NCI-H1105 (cell line): ENCODE measurements at regions not wholly inside any gene's neighbourhood (a gene's known extent, or its start where the extent isn't known, plus 50 kb on each side); places are given as distances from the start of the nearest gene placed in this dataset.
"Not testable (repeated sequence)": the region's sequence is repeated elsewhere in the genome, so short reads cannot be mapped to it uniquely, and the experiment has no call there.

Source experiments
- DNase-seq: peaks from one replicate; lab custom pipeline; 2025; lab: John Stamatoyannopoulos, UW

DNA sequence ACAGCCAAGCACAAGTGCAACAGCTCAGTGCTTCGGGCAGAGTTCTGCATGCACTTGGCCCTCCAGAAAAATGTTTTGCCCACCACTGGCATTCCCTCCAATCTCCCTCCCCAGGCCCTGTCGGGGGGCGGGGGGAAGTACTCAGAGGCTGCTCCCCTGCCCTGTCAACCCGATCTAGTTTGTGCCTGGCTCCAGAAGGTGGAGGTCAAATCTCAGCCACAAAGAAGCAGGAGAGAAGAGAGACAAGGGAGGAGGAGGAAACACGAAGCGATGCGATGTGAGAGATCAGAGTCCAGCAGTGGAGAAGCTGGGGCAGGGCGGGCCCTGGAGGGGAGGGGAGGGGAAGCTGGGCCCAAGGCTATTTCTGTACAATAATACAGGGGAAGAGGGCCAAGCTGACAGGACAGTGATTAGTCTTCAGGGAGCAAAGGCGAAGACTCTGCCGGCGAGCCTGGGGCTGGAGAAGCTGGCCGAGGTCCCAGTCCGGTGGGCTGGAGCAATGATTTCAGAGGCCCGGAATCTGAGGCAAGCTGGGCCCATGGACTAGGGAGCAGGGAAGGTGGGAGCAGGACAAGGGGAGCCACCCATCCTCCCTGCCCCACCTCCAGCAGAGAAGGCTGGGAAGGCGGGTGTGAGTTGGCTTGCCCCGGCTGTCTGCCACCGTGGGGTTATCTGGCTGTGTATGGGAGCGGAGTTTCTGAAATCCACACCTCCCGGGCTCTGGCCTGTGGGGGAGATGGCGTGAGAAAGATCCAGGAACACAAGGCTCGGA lies 167.1 kb downstream of the EFNB1 start:
- DNase-seq = no peak

DNA sequence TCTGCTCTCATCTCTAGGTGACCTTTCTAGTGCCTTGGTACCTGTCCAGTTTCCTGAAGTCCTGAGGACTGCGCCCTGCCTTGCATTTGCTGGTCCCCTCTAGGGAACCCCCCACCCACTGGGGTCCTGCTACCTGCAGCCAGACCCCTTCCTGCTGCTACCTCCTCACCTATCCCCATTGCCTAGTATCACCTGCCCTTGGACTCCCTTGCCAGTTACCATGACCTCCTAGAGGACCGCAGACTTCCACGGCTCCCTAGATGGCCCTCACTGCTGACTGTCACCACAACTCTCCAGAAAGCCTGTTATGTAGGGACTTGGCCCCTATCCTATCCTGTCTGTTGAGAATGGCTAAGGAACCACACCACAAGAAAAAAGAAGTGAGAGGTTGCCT lies 166.6 kb downstream of the EFNB1 start:
- no peak for DNase-seq

DNA sequence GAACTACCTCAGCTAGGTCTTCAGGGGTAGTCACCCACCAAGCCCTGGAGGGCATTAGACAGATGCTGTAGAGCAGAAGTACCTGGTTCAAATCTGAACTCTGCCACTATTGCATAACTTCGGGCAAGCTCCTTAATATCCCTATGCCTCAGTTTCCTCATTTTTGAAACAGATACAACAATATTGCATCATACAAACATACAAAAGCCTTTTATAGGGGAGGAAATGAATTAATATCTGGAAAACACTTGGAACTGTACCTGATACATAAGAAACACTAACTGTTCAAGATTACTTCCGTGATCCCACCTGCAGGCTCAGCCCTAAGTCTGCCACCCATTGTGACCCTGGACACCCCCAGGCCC lies 166.1 kb downstream of the EFNB1 start:
- DNase-seq = no peak

DNA sequence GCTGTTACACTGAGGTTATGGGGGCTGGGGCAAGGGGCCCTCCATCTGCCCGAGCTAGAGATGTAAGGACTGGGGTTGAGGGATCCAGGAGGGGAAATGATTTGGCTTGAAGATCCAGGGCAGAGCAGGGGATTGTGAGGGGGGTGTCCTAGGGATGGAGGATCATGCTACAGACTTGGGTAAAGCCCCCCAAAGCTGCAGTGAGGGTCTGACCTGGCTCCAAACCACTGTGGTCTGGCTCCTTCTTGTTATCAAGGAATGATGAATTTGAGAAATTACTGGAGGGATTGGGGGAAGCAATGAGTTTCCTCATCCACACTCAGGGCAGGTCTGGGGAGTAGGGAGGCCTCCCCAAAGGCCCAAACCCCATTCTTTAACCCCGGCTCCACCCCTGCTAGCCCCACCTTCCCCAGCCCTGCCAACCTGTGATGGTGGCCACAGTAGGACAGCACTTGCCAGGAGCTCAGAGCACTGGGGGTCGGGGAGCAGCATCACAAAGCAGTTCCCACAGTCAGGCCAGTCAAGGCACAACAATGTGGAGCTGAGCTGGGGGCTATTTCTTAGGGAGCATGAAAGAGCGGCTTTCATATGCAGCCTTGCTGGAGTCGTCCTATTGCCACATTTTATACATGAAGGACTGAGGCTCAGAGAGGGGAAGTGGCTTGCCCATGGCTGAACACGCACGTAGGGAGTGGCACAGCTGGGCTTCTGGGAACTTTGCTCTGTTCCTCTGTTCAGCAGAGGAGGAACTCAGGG lies 165.5 kb downstream of the EFNB1 start:
- DNase-seq = no peak

DNA sequence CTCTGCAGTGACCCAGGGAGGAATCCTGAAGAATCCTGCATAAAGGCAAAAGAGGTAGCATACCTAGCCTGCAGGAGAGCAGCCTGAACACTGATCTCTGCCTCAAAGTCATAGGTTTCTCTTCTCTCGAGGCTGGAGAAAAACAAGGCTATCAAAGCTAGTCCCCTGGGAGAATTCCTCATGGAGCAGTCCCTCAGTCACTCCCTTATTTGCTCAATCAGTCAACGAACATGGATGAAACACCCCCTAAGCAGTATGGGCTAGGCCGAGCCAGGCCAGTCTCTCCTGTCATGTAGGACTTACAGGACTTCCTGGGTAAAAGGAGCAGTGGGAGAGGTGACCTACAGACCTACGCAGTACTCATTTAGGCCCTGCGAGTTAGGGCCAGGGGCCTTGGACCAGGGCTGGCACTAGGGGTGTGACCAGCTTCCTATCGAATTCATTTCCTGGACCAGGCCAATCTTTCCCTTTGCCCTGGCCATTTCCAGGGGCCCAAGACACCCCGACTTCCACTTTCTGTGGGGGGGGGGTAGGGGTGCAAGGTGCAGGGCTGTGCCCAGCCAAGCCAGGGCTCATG lies 164.1 kb downstream of the EFNB1 start:
- DNase-seq = no peak

DNA sequence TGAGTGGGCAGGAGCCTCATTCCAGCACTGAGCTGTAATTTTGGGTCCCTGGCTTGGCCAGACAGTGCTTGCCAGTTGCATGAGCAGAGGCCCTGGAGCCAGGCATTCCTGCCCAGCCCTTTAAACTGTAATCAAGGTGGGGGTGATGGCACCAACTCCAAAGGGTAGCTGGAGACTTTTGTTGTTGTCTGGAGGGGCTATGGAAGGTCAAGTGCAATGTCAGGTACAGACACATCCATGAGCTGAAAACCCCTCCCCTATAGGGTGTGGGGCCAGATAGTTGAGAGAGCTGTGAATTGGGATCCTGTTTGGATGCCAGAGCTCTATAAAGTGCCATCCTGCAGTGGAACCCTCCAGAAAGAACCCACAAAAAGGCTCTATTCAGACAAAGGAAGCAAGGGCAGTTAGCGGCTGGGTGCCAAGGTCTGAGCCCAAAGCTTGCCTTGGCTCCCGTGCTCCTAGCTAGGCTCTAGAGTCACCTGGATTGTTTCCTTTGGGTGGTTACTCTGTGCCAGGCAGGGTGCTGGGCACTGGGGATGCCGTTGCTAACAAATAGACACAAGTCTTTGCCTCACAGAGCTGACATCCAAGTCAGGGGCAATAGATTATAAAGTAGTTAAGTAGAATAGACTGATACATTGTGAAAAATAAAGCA lies 163.0 kb downstream of the EFNB1 start:
- no peak for DNase-seq

DNA sequence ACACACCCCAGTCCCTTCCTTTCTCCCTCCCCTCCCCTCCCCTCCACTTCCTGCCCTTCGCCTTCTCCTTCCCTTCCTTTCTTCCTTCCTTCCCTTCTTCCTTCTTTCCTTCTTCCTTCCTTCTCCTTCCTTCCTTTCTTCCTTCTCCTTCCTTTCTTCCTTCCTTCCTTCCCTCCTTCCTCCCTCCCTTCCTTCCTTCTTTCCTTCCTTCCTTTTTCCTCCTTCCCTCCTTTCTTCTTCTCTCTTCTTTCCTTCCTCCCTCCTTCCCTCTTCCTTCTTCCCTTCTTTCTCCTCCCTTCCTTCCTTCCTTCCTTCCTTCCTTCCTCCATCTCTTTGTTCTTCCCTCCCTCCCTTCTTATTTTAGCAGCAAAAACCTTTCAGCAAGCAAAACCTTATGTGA lies 162.1 kb downstream of the EFNB1 start:
- no peak for DNase-seq

DNA sequence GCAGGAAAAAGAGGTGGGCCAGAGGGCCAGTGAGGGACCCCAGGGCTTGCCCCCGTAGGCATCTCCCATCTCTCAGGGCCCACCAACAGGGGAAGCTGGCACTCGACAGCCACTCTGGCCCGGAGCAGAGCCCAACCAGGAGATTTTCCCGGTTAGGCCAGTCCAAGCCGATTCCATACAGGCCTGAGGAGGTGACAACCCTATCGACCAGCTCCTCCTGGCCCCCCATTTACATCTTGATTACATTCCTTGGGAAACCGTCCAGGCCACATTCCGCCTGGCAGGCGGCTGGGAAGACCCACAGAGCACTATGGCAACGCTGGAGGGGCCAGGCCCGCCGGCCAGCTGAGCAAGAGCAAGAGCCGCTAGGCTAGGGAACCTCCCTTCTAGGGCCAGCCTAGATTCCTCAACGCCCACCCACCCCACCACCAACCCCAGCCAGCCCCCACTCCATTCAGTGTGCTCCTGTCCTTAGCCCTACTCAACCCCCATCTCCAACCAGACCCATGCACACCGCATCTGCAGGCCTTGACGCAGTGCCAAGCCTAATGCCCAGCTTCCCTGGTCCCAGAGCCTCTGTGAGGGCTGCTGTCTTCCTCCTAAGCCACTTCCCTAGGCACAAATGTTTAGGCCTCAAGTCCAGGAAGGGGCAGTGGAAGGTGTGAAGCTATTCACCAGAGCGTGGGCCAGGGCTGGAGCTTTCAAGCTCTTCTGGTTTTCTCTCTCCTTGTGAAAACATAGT lies 161.2 kb downstream of the EFNB1 start:
- no peak for DNase-seq

DNA sequence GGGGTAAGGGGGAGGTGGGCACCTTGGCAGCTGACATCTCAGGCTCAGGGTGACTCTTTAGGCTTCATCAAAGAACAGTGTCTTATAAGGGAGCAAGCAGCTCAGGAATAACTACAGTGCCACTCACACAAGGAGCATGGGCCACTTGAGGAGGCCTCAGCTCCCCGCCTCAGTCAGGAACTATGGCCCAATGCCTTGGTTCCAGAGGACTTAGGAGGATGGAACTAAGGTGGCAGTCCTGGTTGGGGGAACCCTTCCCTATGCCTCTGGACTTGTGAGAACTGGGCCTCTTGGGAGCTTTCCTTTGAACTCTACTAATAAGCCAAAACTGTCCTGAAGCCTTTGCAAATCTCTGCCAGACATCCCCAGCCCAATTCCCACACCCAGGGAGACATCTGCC lies 160.6 kb downstream of the EFNB1 start:
- no peak for DNase-seq

DNA sequence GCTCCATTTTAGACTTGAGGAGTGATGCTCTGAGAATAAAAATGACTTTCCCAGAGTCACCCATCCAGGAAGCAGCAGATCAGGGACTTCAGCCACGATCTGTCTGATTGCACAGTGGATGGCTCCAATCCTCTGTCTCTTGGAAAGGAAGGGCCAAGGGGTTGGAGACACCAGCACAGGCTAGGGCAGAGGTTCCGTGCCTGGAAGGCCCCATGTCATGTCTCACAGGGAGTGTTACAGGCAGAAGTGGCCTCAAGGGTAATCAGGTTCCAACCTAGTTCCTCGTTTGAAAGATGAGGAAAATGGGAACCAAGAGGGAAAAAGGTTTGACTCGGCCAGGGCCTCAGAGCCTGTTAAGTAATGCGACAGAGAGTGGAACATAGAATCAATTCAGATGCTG lies 160.0 kb downstream of the EFNB1 start:
- DNase-seq = no peak

DNA sequence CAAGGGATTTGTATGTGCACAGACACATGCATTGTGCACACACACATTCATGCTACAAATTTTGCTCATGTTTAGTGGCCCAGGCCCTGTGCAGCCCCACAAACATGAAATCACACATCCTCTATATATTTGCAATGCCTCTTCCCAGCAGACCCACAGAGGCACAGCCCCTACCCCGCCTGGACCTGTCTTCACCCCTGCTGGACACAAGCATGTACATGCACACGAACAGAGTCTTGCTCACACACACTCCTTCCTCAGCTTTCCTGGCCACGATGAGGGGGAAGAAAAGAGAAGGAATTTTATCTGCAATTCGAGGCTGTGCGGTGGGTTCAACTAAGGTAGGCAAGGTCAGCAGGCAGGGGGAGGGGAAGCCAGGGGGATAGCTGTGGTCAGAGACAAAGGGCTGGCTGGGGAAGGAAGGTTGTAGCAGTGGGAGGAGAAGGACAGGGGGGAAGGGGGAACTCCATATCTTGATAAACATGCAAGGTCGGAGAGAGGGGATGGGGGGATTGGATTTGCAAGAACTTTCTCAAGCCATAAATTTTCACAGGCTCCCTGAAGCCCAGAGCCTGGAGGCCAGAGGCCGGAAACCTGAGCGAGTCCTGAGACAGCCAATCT lies 156.4 kb downstream of the EFNB1 start:
- no peak for DNase-seq

DNA sequence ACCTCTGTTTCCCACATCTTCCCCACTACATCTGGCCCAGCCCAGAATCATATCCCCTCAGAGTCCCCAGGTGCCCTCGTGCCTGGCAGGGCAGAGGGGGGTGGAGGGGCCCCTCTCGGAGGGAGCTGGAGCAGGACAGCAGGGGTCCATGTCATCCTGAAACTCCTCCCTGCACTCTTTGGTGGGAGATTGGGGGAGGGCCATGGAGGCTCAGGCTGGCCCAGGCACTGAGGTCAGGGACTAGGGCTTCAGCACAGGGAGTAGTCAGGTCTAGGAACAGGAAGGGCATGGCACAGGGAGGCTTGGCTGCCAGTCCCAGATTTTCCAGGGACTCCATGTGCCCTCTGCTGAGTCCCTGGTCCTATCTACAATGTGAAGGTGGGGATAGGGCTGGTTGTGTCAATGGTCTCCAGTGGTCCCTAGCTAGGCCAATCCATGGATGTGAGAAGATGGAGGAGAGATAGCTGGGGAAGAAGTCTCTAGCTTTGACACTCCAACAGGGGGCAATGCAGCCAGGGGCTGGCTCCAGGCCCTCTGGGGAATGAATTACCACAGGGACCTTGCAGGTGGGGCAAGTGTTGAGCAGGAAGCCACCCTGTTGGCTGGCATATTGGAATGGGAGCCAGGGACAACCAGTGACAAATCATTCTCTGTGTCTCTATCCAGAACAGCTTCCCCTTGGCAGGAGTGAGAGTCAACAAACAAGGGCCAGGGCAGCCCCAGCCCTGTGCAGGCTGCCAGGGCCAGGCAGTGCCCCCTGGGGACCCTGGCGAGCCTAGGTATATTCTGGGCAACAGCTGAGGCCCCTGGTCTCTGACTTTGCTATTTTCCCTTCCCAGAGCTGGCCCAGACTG lies 154.4 kb downstream of the EFNB1 start:
- DNase-seq = no peak

DNA sequence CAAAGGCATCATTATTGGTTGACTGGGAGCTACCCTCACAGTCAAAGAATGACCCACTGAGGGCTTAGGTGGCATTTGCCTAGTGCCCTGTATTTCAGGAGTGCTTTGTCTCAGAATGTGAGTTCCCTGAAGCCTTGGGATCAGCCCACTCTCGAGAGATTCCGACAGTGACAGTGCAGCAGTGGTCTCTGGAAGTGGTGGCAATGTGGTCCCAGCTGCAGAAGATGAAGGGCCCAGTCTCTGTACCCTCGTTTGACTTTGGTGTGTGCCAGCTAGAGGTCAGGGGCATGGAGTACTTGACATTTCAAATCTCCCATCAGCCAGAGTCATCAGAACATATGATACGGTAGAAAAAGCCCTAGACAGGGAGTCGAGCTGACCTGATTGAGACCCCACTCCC lies 153.7 kb downstream of the EFNB1 start:
- no peak for DNase-seq

DNA sequence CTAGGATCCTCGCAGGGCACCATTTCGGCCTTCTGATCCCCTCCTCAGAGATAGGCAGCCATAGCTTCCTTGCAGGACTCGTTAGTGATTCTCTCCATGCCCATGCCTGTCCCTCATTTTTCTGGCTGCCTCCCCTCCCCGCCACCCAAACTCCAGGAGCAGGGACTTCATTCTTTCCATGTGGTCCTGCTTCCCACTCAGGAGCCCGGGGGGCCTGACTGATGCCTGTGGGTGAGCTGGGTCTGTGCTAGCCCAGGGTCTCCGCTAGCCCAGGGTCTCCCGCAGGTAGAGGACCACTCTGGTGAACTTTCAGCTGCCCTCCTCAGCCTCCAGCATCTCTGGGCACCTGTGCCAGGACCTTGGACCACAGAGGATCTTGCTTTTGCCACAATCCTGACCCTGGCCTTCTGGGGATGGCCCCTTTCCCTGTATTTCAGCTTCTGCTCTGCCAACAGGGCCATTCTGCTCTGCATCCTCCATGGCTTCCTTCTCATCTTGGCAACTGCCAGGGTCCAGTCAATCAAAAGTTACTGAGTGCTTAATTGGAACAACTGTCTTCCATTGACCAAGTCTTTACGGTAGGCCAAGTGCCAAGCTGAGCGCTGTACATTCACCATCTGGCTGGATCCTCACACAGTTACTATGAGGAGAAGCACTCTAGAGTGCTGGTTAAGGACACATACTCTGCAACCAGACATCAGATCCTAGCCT lies 152.2 kb downstream of the EFNB1 start:
- DNase-seq = no peak

DNA sequence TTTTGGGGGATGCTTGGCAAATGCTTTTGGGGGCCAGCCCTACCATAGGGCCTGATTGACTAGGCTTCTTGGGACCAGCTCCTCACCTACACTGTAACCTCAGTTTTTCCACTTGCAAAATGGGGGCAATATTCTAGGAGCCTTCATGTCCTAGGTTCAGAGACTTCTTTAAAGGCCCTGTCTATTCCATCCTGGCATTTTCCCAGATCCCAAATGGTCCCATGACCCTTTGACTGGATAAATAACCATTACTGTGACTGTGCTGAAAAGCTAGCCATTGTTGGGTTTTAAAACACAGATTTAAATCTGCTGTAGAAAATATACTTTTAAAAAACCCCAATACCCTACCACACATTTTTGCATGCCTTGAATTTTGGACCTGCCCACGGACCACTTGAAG lies 149.8 kb downstream of the EFNB1 start:
- no peak for DNase-seq

DNA sequence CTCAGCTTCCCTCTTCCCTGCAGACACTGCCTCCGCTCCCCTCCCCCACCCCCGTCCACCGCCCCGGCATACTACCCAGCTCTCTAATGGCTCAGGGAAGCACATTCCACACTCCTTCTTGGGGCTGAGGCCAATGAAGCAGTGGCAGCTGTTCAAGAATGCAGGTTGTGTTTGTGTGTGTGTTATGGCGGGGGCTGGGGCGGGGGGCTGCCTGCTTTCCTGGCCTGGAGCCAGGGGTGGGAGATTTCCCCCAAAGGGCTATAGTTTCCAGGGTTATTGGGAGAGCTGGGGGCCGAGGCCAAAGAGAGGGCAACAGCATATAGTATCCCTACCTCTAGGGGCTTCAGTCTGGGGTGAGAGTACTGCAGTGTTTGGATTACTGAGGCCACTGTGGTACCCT lies 149.4 kb downstream of the EFNB1 start:
- no peak for DNase-seq

DNA sequence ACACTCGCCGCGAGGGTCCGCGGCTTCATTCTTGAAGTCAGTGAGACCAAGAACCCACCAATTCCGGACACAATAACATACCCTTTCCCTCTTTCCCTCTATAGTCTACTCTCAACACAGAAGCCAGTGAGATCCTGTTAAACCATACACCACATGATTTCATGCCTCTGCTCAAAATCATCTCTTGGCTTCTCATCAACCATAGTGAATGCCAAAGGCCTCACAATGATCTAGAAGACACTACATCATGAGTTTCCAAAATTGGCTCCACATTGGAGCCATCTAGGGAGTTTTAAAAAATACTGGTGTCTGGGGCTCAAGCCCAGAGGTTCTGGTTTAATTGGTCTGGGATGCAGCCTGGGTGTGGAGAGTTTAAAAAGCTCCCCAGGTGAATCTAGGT lies 124.5 kb downstream of the EFNB1 start:
- no peak for DNase-seq

DNA sequence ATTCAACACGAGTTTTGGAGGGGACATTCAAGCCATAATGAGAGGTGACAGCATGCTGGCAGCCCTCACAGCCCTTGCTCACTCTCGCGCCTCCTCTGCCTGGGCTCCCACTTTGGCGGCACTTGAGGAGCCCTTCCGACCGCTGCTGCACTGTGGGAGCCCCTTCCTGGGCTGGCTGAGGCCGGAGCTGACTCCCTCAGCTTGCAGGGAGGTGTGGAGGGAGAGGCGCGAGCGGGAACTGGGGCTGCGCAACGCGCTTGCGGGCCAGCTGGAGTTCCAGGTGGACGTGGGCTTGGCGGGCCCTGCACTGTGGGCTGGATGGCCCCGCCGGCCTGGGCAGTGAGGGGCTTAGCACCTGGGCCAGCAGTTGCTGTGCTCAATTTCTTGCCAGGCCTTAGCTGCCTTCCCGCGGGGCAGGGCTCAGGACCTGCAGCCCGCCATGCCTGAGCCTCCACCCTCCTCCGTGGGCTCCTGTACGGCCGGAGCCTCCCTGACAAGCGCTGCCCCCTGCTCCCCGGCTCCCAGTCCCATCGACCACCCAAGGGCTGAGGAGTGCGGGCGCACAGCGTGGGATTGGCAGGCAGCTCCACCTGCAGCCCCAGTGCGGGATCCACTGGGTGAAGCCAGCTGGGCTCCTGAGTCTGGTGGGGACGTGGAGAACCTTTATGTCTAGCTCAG lies 123.3 kb downstream of the EFNB1 start:
- not testable (repeated sequence) for DNase-seq

DNA sequence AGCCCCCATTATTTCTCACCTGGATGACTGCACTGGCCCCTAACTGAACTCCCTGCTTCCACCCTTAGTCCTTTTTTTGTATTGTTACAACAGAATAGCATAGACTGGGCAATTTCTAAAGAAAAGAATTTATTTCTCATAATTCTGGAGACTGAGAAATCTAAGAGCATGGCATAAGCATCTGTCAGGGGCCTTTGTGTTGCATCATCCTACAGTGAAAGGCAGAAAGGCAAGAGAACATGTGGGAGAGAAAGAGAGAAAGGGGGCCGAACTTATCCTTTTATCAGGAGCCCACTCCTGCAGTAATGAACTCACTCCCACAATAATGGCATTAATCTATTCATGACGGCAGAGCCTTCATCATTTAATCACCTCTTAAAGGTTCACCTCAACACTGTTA lies 122.1 kb downstream of the EFNB1 start:
- no peak for DNase-seq
